ENCODE measurements at regions not wholly inside any gene's neighbourhood (a gene's known extent, or its start where the extent isn't known, plus 50 kb on each side); places are given as distances from the start of the nearest gene placed in this dataset.

- Histone ChIP-seq H3K36me3 (no peaks in the 10 kb centered on the region), H3K4me1 (peaks cover 0 to 8% (median 2%) of the 10 kb centered on the region in 3 donors), H3K27ac (no peak overlapping the region), H3K4me3 (no peak overlapping the region), H3K27me3 (no peaks in the 10 kb centered on the region), H3K9me3 (no peaks in the 10 kb centered on the region)
- intact Hi-C loops (cut with DNase I), result no loop called here
- peak in 2 of 6 donors; percentile 2 to 6 for DNase-seq
- 95% methylated on average over 7 of the region's 7 CpGs for WGBS, 2 donors
- no peak for ATAC-seq
- no peak for TF ChIP-seq CTCF (IDR thresholded peaks at IDR 0.05)
- no peak for FAIRE-seq
These were observed 187.6 kb upstream of the CST7 start for GRCh38 chr20:24761220-24762065.

GRCh38 chr20:24762371-24762770 is 186.7 kb upstream of the CST7 start:
- Histone ChIP-seq H3K4me1 (peaks cover 0 to 8% (median 0%) of the 10 kb centered on the region in 3 donors), H3K27me3 (no peaks in the 10 kb centered on the region), H3K36me3 (no peaks in the 10 kb centered on the region), H3K27ac (no peak overlapping the region), H3K9me3 (no peaks in the 10 kb centered on the region), H3K4me3 (no peak overlapping the region)
- no peak for TF ChIP-seq CTCF (IDR thresholded peaks at IDR 0.05)
- ATAC-seq, result no peak
- WGBS, 2 donors, result 86 to 91% methylated on average over 3 of the region's 3 CpGs
- intact Hi-C loops (cut with DNase I), result no loop called here
- no peak for FAIRE-seq
- peak in 2 of 6 donors; percentile 1 to 6 for DNase-seq

GRCh38 chr20:24762791-24763350 is 186.2 kb upstream of the CST7 start:
- no peak overlapping the region for H3K27ac ChIP-seq
- H3K27me3 ChIP-seq, result no peaks in the 10 kb centered on the region
- peaks cover 0 to 8% (median 0%) of the 10 kb centered on the region in 3 donors for H3K4me1 ChIP-seq
- DNase-seq (peak in 3 of 6 donors; percentile 4 to 32 (median 5)), ATAC-seq (no peak), FAIRE-seq (no peak)
- no peaks in the 10 kb centered on the region for H3K36me3 ChIP-seq
- intact Hi-C loops (cut with DNase I), result no loop called here
- WGBS, 2 donors, result 80 to 96% methylated on average over 4 of the region's 4 CpGs
- H3K4me3 ChIP-seq, result no peak overlapping the region
- no peaks in the 10 kb centered on the region for H3K9me3 ChIP-seq
- TF ChIP-seq CTCF (IDR thresholded peaks at IDR 0.05), result no peak

GRCh38 chr20:24763386-24764026 is 185.6 kb upstream of the CST7 start:
- no peak for TF ChIP-seq CTCF (IDR thresholded peaks at IDR 0.05)
- DNase-seq (peak in 2 of 6 donors; percentile 1 to 7), ATAC-seq (no peak), FAIRE-seq (no peak)
- intact Hi-C loops (cut with DNase I), result no loop called here
- Histone ChIP-seq H3K27ac (no peak overlapping the region), H3K27me3 (no peaks in the 10 kb centered on the region), H3K4me1 (peaks cover 0 to 8% (median 0%) of the 10 kb centered on the region in 3 donors), H3K36me3 (no peaks in the 10 kb centered on the region), H3K4me3 (no peak overlapping the region), H3K9me3 (no peaks in the 10 kb centered on the region)
- whole genome bisulfite sequencing, 2 donors, result 70 to 72% methylated on average over 26 of the region's 26 CpGs
